NCI-H2029 (cell line): ENCODE measurements at regions not wholly inside any gene's neighbourhood (a gene's known extent, or its start where the extent isn't known, plus 50 kb on each side); places are given as distances from the start of the nearest gene placed in this dataset.
"Not testable (repeated sequence)": the region's sequence is repeated elsewhere in the genome, so short reads cannot be mapped to it uniquely, and the experiment has no call there.

Experiments
- DNase-seq: peaks from one replicate; lab custom pipeline; 2025; lab: John Stamatoyannopoulos, UW

DNA sequence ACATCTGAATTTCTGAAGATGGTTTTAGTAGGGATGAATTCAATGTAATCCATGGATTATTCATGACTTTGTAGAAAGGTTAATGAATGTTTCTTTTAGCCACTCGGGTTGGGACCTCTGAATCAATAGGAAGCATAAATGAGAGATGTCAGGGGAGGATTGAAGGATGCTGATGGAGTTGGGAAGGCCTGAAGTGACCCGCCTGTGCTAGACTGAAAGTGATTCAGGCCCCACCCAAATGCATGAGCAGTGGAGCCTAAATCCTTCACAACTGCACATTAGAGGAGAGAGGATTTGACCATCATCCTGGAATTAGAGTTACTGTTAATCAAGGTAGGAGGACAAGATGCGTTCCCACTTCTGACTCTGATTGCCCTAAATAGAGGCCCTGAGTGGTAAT is 162.2 kb upstream of the PTPN20 start:
- not testable (repeated sequence) for DNase-seq

DNA sequence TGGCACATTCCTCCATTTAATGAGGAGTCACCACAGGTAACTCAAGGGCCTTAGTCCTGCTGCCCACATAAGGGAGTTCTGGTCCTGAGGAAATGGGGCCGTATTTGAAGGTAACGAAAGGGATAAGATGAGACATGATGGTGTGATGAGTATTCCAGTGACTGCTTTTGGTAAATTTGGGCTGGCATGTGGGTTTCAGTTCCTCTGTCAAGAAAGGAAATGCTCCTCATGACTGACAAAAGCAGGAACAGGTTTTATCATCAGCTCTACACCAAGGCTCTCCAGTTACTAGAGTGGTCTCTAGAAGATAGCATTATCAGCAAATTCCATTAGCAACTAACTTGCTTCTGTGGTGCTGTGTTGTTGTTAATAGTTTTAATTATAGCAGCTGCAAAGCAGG is 161.8 kb upstream of the PTPN20 start:
- not testable (repeated sequence) for DNase-seq

DNA sequence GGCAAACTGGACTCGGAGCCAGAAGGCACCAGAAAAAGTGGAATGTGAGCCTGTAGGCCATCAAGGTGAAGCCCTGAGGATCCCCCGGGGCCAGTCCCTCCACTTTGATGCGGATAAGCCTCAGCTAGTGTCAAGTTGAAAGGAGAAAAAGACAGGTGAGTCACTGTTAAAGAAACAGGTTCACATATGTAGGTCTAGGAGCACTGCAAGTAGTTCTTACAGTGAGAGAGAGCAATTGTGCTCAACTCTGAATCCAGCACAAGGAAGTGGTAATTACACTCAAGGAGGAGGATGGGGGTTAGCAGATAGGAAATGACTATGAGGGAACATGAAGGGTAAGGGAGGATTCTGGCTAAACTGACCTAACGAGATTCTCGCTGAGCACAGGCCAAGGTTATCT is 157.5 kb upstream of the PTPN20 start:
- not testable (repeated sequence) for DNase-seq

DNA sequence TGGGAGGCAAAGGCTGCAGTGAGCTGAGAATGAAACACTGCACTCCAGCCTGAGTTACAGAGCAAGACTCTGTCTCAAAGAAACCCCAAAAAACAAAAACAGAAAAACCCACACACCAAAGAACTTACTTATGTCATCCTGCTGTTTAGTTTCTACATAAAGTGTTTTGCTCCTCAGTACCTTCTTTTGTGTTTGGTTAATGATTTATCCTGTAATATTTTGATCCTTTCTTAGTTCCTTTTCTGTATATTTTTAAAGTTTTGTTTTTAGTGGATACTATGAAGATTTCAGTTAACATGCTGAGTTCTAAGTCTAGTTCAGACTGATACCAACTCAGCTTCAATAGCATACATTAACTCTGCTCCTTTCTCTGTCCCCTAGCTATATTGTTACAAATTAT is 149.8 kb upstream of the PTPN20 start:
- not testable (repeated sequence) for DNase-seq

DNA sequence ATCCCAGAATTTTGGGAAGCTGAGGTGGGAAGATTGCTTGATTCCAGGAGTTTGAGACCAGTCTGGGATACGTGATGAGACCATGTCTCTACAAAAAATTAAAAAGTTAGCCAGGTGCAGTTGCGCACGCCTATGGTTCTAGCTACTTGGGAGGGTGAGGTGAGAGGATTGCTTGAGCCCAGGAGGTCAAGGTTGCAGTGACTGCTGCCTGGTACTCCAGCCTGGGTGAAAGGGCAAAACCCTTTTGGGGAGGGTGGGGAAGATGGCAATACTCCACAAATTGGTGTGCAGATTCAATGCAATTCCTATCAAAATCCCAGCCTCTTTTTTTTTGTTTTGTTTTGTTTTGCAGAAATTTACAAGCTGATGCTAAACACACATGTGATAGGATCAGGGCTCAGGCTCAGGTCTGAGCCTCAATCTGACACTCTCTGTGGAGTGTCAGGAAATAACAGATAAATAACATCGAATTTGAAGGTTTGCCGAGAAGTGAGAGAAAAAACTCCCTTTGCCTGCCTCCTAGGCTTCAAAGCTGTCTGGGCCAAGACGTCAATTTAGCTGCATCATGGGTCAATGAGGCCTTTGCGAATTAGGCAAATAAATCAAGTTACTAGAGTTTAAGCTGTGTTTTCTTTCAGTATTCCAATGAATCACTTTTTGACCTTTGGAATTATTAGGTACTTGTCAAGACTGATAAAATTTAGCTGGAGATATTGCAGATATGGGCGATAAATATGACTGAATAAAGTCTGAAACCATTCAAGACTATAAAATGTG is 142.5 kb upstream of the PTPN20 start:
- DNase-seq, result not testable (repeated sequence)

DNA sequence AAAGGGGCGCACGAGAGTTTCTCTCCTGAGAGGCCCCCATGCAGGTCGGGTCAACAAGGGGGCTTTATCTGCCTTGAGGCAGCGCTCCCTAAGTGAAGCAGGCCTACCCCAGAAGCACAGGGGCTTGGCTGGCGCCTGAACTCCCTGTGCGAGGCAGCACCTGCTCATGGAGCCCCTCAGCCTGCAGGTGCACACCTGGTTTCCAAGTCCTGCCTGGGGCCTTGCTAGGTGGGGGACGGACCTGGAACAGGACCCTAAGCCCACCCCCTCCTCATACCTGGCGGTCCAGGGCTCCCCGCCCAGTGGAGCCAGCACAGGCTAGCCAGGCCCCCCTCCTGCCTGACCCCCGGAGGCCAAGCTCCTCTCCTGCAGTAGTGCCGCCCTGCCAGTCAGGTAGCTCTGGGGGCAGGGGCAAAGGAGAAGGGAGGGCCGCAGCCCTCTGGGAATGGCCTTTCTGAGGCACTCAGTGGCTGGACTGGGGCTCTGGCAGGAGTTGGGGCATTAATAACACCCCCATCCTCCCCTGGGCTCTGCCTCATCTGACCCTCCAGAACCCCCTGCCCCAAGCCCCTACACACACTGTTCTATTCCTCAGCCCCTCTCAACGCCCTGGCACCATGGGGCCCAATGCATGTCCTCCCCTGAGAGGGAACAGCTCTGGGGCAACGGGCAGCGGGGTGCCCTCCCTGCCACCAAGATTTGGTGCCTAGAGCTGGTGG is 137.9 kb upstream of the PTPN20 start:
- DNase-seq, result not testable (repeated sequence)

DNA sequence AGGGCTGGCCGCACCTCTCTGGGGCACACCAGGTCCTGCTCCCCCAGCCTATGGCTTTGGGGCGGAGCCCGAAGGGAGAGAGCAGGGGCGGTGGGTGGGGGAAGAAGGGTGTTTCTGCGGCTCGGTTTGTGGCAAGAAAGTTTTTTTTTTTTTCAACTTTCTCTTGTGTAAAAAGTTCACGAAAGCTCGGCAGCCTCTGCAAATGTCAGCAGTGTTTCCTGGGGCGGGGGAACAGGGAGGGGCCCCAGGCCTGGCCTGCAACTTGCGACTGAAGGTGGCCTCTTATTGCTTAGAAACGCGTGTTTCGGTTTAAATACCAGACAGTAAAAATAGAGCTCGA is 137.4 kb upstream of the PTPN20 start:
- not testable (repeated sequence) for DNase-seq

DNA sequence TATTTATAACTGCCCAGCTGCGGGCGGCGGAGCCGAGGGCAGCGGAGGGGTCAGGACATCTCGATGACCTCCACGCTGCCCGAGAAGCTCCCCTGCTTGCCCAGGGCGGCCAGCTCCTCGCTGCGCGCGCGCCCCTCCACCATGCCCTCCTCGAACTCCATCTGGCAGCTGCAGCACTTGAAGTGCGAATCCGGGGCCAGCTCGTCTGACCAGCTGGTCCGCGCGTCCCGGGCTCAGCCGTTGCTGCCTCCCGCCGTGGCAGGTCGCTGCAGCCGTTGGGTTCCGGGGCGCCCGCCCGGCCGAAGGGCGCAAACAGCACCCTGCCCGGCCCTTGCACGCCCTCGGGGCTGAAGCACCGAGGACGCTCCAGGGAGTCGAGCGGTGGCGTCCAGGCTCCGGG is 136.9 kb upstream of the PTPN20 start:
- DNase-seq, result not testable (repeated sequence)

DNA sequence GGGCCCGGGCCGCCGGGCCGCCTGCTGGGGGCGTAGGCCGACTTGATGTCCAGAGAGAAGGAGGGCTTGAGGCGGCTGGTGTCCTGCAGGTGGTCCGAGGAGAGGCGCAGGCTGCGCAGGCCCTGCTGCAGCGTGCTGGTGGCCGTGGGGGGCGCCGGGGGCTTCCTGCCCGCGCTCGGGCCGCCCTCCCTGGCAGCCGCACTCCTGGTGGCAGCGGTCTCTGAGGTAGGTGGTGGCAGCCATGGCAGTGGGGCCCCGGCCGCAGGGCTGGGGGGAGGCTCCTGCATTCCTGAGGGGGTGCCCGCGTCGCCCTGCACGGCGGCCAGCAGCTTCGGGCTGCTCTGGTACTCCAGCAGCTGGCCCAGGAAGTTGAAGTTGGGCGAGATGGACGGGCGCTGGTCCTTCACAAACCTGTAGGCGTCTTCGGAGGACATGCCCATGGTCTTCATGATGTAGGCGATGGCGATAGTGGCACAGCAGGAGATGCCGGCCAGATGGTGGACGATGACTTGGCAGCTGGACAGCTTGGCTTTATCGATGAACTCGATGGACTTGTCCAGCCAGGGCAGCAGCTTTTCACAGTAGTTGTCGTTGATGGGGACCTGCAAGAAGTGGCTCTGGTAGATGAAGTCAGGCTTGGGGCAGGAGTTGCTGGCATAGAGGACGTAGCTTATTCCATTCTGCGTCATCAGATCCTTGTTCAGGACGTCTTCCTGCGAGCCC is 136.1 kb upstream of the PTPN20 start:
- not testable (repeated sequence) for DNase-seq

DNA sequence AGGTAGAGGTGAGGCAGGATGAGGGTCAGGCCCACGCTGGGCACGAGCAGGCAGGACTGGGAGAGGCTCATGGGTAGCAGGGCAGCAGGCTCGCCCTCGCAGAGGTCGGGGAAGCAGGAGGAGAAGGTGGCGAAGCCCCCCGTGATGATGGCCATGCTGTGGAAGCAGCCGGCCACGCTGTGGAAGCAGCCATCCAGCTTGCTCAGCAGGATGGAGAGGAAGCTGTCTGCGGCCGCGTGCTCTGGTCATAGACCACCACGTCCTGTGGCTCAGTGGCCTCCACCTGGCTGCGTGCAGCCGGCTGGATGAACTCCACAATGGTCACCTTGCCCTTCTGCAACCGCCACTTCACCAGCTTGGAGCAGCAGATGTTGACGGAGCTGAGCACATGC is 135.6 kb upstream of the PTPN20 start:
- DNase-seq, result not testable (repeated sequence)

DNA sequence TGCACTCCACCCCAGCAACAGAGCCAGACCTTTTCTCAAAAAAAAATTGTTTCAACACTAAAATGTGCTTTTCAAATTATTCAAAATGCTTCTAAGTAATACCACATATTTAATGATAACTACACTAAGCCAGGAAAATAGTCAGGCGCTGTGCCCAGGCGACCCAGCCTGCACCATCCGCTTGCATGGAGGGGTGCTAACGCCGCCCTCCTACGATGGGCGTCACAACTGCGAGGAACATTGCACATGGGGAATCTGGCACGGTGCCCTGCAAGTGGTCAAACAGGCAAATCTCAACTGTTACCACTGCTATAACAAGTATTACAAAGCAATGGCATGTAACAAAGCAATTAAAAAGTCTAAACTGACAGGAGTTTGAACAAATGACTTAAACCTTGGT is 131.7 kb upstream of the PTPN20 start:
- not testable (repeated sequence) for DNase-seq

DNA sequence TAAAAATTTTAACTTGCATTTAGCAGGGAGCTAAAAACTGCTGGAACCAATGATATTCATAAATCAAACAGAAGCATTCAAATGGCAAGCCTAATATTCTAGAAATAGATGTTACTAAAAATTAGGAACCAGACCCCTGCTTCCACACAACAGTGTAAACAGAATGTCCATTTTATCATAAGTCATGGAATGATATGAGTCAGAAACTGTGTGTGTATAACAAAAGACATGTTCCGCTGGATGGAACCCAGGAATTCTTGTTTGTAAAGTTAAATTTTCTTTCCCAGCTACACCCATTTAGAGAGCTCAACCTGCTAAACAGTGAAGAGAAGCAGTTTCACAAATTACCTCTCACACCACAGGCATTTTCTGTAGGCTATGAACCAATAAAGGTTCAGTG is 131.1 kb upstream of the PTPN20 start:
- not testable (repeated sequence) for DNase-seq

DNA sequence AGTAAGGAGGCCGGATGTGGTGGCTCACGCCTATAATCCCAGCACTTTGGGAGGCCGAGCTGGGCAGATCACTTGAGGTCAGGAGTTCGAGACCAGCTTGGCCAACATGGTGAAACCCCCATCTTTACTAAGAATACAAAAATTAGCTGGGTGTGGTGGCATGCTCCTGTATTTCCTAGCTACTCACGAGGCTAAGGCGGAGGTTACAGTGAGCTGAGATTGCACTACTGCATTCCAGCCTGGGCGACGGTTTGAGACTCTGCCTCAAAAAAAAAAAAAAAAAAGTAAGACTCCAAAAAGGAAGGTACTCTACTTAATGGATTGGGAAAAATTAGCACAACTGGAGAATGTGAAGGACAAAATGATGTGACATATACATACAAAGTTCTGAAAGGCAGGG is 130.2 kb upstream of the PTPN20 start:
- DNase-seq, result not testable (repeated sequence)

DNA sequence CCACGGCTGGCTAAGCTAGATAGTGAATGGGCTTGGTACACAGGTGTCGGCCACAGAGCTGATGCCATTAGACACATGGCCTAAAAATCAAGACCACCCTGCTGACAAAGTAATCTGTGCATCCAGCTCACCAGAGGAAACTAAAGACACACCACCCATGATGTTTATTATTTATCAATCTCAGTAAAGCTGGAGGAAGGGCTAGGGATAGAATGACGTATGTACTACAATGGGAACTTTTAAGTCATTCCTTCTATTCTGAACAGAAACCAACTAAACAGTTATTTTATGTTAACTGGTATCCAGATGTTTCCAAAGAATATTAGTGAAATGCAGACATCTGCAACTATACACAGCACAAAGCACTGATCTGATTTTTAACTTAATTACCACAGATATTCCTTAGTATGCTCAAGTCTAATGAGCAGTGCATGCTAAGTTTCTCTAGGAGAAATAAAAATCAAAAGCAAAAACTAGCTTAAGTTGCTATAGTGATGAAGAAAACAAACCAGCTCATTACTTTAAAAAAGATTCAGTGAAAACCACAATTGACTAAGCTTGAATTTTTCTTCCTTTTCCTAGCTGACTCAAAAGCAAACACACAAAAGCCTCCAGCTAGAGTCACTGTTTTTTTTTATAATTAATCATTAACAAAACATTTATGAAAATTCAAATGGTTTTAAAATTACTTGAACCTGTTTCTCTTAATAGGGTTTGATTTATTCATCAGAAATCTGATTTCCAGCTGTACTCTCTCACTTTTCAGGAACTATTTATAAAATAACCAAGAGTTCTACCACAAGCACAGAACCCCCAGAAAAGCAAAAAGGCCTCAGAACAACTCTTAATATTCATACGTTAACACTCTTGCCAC is 129.0 kb upstream of the PTPN20 start:
- not testable (repeated sequence) for DNase-seq

DNA sequence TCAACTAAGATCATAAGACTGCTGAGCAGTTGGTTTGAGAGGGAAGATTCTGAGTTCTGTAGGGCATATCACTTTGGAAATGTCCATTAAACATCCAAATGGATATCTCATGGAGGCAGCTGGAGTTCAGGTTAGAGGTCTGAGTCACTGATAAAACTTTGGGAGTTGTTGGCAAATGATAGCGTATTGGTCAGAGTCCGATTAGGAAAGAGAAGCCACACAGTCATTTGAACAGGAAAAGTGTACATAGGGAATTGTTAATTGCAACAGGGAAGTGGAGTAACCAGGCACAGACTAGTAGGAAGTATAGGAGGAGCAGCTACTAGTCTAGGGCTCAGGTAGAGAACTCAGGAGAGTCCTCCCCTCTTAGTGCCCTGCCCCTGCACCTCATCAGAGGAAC is 126.6 kb upstream of the PTPN20 start:
- DNase-seq, result not testable (repeated sequence)

DNA sequence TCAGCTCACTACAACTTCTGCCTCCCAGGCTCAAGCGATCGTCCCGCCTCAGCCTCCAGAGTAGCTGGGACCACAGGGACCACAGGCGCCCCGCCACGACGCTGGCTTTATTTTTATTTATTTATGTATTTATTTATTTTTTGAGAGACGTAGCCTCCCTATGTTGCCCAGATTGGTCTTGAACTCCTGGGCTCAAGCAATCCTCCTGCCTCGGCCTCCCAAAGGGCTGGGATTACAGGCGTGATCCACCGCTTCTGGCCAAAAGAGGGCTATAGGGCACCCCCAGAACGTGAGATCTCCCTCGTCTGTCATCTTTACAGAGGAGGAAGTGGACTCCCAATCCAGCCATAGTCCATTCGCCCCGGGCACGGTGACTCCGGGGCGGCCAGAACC is 125.1 kb upstream of the PTPN20 start:
- DNase-seq, result not testable (repeated sequence)

DNA sequence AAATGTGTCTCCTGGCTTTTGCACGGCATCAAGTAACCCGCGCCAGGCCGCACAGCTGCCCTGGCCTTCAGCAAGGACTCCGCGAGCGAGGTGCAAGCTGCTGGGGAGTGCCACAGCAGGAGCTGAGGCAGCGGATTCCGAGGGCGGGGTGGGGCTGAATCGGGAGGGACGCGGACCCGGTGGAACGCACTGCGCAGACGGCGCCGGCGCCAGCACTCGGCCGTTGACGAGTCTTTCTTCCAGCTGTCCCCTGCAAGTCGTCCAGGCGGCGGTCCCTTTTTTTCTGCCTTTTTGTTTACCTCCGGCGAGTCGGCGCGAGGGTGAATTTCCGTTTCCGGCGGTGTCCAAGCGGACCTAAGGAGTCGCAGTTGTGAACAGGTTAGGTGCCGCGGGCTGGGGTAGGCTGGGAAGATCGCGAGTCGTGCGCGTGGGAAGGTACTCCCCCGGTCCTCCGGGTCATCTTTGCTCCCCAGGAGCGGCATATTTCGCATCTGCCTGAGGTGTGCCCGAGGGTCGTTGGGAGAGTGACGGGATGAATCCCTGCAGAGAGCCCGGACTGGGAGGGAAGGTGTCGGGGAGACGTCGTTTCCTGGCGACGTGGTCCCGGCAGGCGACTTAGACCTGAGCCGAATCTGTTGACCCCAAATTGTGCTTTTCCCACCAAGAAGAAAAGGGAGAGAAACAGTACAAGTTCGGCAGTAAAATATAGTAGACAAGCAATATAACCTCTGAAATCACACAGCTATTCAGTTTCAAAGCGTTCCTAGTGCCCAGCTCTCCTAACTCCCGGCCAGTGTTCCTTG is 124.5 kb upstream of the PTPN20 start:
- peak; percentile 78 for DNase-seq

DNA sequence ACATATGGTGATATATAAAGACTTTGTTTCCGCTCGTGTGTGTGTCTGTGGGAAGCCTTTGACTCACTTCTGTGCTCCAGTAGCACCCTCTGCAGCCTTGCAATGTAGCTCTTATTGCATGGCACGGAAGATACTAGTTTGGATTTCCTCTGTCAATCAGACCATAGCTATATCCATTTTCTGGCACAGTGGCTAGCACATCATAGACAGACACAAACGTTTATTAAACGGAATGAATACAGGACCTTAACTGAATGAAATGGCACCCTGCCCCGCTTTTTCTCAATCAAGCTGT is 124.0 kb upstream of the PTPN20 start:
- DNase-seq, result no peak

DNA sequence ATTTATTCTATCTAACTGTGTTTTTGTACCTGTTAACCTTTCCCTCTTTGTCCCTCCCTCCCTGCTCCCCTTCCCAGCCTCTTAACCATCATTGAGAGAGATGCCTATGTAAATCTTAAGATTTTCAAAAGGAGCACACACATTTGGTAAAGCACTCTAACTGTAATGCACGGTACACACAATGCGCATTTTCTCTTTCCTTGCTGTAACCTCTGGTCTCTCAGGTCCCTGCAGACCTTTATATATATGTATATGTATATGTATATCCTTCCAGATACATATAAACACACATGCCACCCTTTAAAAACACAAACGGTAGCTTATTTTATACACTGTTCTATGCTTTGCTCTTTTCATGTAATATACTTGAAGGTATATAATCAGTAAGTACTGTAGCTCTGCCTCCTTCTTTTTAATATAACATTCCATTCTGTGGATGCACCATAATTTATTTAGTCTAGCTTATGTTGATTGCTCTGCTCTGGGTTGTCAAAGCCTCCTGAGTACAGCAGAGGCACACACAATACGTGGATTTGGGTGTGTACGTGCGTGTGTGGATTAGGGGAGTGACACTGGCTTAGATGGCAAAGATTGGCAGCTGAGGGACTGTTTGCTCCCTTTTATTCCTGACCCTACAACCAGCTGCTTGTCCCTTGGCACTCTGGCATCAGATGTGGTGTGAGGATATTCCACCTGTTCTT is 118.4 kb upstream of the PTPN20 start:
- not testable (repeated sequence) for DNase-seq

DNA sequence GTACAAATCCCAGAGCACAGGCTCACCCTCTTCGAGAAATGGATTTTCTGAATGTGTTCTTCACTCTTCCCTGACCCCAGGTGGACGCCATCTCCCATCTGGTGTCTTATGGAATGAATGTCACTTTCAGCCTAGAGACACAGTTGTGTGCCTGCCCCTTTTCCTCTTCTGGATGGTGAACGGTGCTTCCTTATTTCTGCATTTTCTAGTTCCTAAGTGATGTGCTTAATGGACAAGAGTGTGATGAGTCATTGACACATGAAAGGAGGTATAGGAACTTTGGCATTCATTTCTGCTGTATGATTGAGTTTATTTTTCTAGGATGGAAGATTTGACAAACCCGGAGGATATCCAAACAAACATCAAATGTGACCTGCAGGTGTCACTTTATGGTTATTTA is 114.9 kb upstream of the PTPN20 start:
- DNase-seq, result not testable (repeated sequence)

DNA sequence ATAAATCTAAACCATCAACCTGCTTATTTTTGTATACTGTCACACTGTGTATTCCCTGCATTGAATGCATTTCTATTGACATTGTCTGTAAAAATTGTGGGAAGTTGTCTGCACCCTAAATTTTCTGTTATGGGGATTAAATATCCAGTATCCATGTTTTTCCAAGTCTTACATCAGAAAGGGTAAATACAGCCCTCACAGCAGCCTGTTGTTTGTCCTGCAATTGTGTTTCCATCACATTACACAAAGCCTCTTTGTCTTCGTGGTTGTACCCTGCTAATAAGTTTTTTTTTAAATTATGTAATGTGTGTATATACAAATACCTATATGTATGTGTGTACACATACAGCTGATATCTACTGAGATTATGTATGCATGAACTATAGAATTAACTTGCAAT is 109.2 kb upstream of the PTPN20 start:
- not testable (repeated sequence) for DNase-seq
